ENCODE measurements at regions not wholly inside any gene's neighbourhood (a gene's known extent, or its start where the extent isn't known, plus 50 kb on each side); places are given as distances from the start of the nearest gene placed in this dataset.

- Histone ChIP-seq H3K27me3 (ENCODE audit: control insufficient read depth in 2 of 2, insufficient read depth in 2 of 2, low read length in 2 of 2) (no peaks in the 10 kb centered on the region), H4K20me1 (replicated peaks; ENCODE audit: control insufficient read depth, insufficient read depth, low read length) (no peaks in the 10 kb centered on the region), H3K79me2 (ENCODE audit: control insufficient read depth, insufficient read depth, low read length) (no peaks in the 10 kb centered on the region), H3K9me1 (ENCODE audit: control insufficient read depth, insufficient read depth, low read length) (no peaks in the 10 kb centered on the region), H3K27ac (ENCODE audit: extremely low read depth, low read depth, low read length) (no peak overlapping the region), H3K4me1 (replicated peaks in 1 of 2; ENCODE audit: control insufficient read depth in 2 of 2, insufficient read depth in 2 of 2, low read length in 2 of 2) (no peaks in the 10 kb centered on the region), H3K4me2 (ENCODE audit: insufficient read depth, low read length) (no peak overlapping the region), H3K4me3 (no peak overlapping the region), H3K9ac (ENCODE audit: insufficient read depth in 1 of 2, low read depth in 2 of 2, low read length in 2 of 2) (no peak overlapping the region), H3K36me3 (ENCODE audit: control insufficient read depth, insufficient read depth, low read length) (no peaks in the 10 kb centered on the region), H3K9me3 (replicated peaks; ENCODE audit: control insufficient read depth, insufficient read depth, low read depth, low read length) (no peaks in the 10 kb centered on the region), H2AFZ (ENCODE audit: low read depth, low read length) (no peak overlapping the region)
- no peak for ATAC-seq
- FAIRE-seq: no peak
- in situ Hi-C loops (cut with MboI) (no loop called here), intact Hi-C loops (cut with micrococcal nuclease) (no loop called here)
- CTCF ChIA-PET (ENCODE audit: low intra/inter-chr PET ratio): no interaction called here
- POLR2A ChIA-PET: interaction anchor here (0.6 kb wide), 1 partner anchor 186 kb away, joined by 3 read pairs; no protein-coding TSS in a partner anchor
- DNase-seq (ENCODE audit: extremely low read depth in 1 of 4, low spot score in 3 of 4): no peak
- BruUV-seq (replicated peaks): no TSS peak
- no peak for TF ChIP-seq CLOCK (CRISPR knock-in tag; IDR thresholded peaks at IDR 0.05; ENCODE audit: borderline replicate concordance)
- no peak for TF ChIP-seq CGGBP1 (CRISPR knock-in tag; IDR thresholded peaks at IDR 0.05)
- TF ChIP-seq ZNF785 (CRISPR knock-in tag; IDR thresholded peaks at IDR 0.05): no peak
- TF ChIP-seq ZNF398 (CRISPR knock-in tag; IDR thresholded peaks at IDR 0.05): no peak
- no peak for TF ChIP-seq MED1 (CRISPR knock-in tag; IDR thresholded peaks at IDR 0.05; ENCODE audit: borderline replicate concordance)
- no peak for TF ChIP-seq SETDB1 (IDR thresholded peaks at IDR 0.05; ENCODE audit: low read length)
- TF ChIP-seq KDM5B (IDR thresholded peaks at IDR 0.05; ENCODE audit: insufficient replicate concordance, low read depth, low read length): no peak
- no peak for TF ChIP-seq ASH1L (IDR thresholded peaks at IDR 0.05; ENCODE audit: borderline replicate concordance, low read depth, partially characterized antibody)
- TF ChIP-seq NR2C2 (CRISPR knock-in tag; IDR thresholded peaks at IDR 0.05): no peak
- TF ChIP-seq NR2C2 (tag; IDR thresholded peaks at IDR 0.05): no peak
- no peak for TF ChIP-seq CBX3 (IDR thresholded peaks at IDR 0.05; ENCODE audit: borderline replicate concordance in 1 of 2, low read length in 2 of 2)
- TF ChIP-seq ZBTB1 (CRISPR knock-in tag; IDR thresholded peaks at IDR 0.05; ENCODE audit: borderline replicate concordance, low read depth): no peak
- no peak for TF ChIP-seq ZC3H11A (IDR thresholded peaks at IDR 0.05; ENCODE audit: low read depth, low read length)
- 2% methylated on average over 4 of the region's 4 CpGs for WGBS (ENCODE audit: insufficient coverage, low coverage, missing lambda C conversion rate)
Observed at GRCh38 chr14:89638891-89639290, 221.9 kb upstream of the FOXN3 start.
